Suppressor macrophage treated with lipopolysaccharide for 4 hours (primary cell): ENCODE measurements at regions not wholly inside any gene's neighbourhood (a gene's known extent, or its start where the extent isn't known, plus 50 kb on each side); places are given as distances from the start of the nearest gene placed in this dataset.
A peak's percentile ranks its signal among the peaks of the same experiment; 100 is the strongest.

Experiments
- DNase-seq: peaks from one replicate; pipeline ENCODE4 v3.0.0-alpha.2; 2020

GRCh38 chr10:118246332-118247295 is 95.5 kb downstream of the FAM204A start:
- no peak for DNase-seq

GRCh38 chr10:118243907-118244306 is 98.2 kb downstream of the FAM204A start:
- no peak for DNase-seq

- peak; percentile 77 for DNase-seq
Measured at GRCh38 chr10:118241229-118242137, 100.6 kb downstream of the FAM204A start.

GRCh38 chr10:118239236-118239630 is 102.9 kb downstream of the FAM204A start:
- no peak for DNase-seq

GRCh38 chr10:118238573-118239235 is 103.4 kb downstream of the FAM204A start:
- no peak for DNase-seq

- DNase-seq, result no peak
Measured at GRCh38 chr10:118237930-118238329, 104.2 kb downstream of the FAM204A start.

- no peak for DNase-seq
Measured at GRCh38 chr10:118234683-118235082, 107.4 kb downstream of the FAM204A start.

- DNase-seq, result no peak
Measured at GRCh38 chr10:118220346-118220850, 121.7 kb downstream of the FAM204A start.

GRCh38 chr10:118218562-118218961 is 123.6 kb downstream of the FAM204A start:
- DNase-seq, result no peak

GRCh38 chr10:118216571-118217170 is 125.5 kb downstream of the FAM204A start:
- DNase-seq, result no peak

GRCh38 chr10:118216020-118216419 is 126.1 kb downstream of the FAM204A start:
- no peak for DNase-seq

- DNase-seq, result no peak
Measured at GRCh38 chr10:118214776-118215175, 127.3 kb downstream of the FAM204A start.

GRCh38 chr10:118213436-118213835 is 128.7 kb downstream of the FAM204A start:
- DNase-seq, result no peak

- DNase-seq, result no peak
Measured at GRCh38 chr10:118210276-118210675, 131.8 kb downstream of the FAM204A start.

GRCh38 chr10:118209215-118209614 is 132.9 kb downstream of the FAM204A start:
- DNase-seq, result no peak

GRCh38 chr10:118207470-118208007 is 134.6 kb downstream of the FAM204A start:
- no peak for DNase-seq

- DNase-seq, result no peak
Measured at GRCh38 chr10:118204292-118204943, 137.7 kb downstream of the FAM204A start.

GRCh38 chr10:118203461-118203860 is 138.7 kb downstream of the FAM204A start:
- peak; percentile 4 for DNase-seq

- no peak for DNase-seq
Measured at GRCh38 chr10:118195729-118196128, 146.4 kb downstream of the FAM204A start.

- DNase-seq, result no peak
Measured at GRCh38 chr10:118193642-118194041, 146.9 kb upstream of the RAB11FIP2 start.

- no peak for DNase-seq
Measured at GRCh38 chr10:118181021-118181420, 134.3 kb upstream of the RAB11FIP2 start.
